ENCODE measurements at regions not wholly inside any gene's neighbourhood (a gene's known extent, or its start where the extent isn't known, plus 50 kb on each side); places are given as distances from the start of the nearest gene placed in this dataset.

DNA sequence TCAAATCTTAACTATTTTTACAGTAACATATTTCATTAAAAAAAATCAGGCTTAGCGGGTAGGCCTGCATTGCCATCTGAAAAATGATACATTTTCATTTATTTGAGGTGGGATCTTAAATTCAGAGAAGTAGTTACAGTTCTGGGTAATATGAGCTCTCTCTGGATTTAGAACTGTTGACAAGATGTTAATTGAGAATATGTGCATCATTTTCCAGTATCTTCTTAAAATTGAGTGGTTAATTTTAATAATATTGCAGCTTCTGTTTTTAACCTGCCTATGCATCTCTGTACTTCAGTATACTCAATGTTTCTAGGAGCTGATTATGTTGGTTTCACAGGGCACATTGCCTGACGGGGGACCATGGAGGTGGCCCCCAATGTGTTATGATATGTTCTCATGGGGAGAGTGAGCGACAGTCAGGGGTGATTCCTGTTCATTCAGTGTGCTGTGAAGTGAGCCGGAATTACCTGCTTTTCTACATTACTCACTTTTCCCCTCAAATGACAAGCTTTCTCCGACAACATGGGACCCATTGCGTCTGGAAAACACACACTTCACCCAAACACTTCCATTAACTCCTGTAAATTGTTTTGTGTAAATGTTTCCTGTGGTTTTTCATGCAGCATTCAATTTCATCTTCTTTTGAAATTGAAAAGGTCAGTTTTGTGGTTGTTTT is 406.2 kb downstream of the MTX2 start:
- no peaks in the 10 kb centered on the region for H3K4me1 Mint-ChIP-seq (ENCODE audit: low read depth, unreplicated experiment)
- no peak overlapping the region for H3K27ac Mint-ChIP-seq (ENCODE audit: unreplicated experiment)
- no peaks in the 10 kb centered on the region for H3K36me3 ChIP-seq (ENCODE audit: control insufficient read depth, insufficient read depth, low read length)
- no peak overlapping the region for H3K4me3 Mint-ChIP-seq (ENCODE audit: unreplicated experiment)
- H3K36me3 Mint-ChIP-seq (ENCODE audit: insufficient read depth, unreplicated experiment): no peaks in the 10 kb centered on the region
- intact Hi-C loops (cut with micrococcal nuclease; ENCODE audit: unreplicated experiment): no loop called here
- no peaks in the 10 kb centered on the region; the same call in 1 of the 2 replicates for H3K27me3 ChIP-seq (replicated peaks; ENCODE audit: control insufficient read depth, insufficient read depth, low read length)
- no peaks in the 10 kb centered on the region for H3K9me3 Mint-ChIP-seq (ENCODE audit: unreplicated experiment)
- H3K4me3 ChIP-seq (ENCODE audit: low read depth, low read length): no peak overlapping the region
- no peaks in the 10 kb centered on the region for H3K4me1 ChIP-seq
- peaks cover 16% of the 10 kb centered on the region for H3K27me3 Mint-ChIP-seq (ENCODE audit: insufficient read depth, unreplicated experiment)
- no peak for DNase-seq
- ChIA-PET POLR2A (no interaction called here), CTCF (no interaction called here)
- no peak for TF ChIP-seq CTCF (IDR thresholded peaks at IDR 0.05; ENCODE audit: insufficient read depth in 1 of 2, low read depth in 1 of 2, low read length in 1 of 2, severe bottlenecking in 1 of 2, unreplicated experiment in 1 of 2)
- no peaks in the 10 kb centered on the region for H3K9me3 ChIP-seq
- BruUV-seq (replicated peaks): no TSS peak

- no peaks in the 10 kb centered on the region for H3K4me1 ChIP-seq
- ChIA-PET CTCF (interaction anchor here (0.6 kb wide), 1 partner anchor 43 kb away, joined by 3 read pairs; no protein-coding TSS in a partner anchor), POLR2A (no interaction called here)
- Mint-ChIP-seq H3K9me3 (ENCODE audit: unreplicated experiment) (no peaks in the 10 kb centered on the region), H3K27ac (ENCODE audit: unreplicated experiment) (no peak overlapping the region), H3K4me1 (ENCODE audit: low read depth, unreplicated experiment) (no peaks in the 10 kb centered on the region), H3K36me3 (ENCODE audit: insufficient read depth, unreplicated experiment) (no peaks in the 10 kb centered on the region), H3K27me3 (ENCODE audit: insufficient read depth, unreplicated experiment) (peaks cover 16% of the 10 kb centered on the region), H3K4me3 (ENCODE audit: unreplicated experiment) (no peak overlapping the region)
- no peak for TF ChIP-seq CTCF (IDR thresholded peaks at IDR 0.05; ENCODE audit: insufficient read depth in 1 of 2, low read depth in 1 of 2, low read length in 1 of 2, severe bottlenecking in 1 of 2, unreplicated experiment in 1 of 2)
- no peak overlapping the region for H3K4me3 ChIP-seq (ENCODE audit: low read depth, low read length)
- H3K9me3 ChIP-seq: no peaks in the 10 kb centered on the region
- intact Hi-C loops (cut with micrococcal nuclease; ENCODE audit: unreplicated experiment): no loop called here
- H3K27me3 ChIP-seq (replicated peaks; ENCODE audit: control insufficient read depth, insufficient read depth, low read length): no peaks in the 10 kb centered on the region; the same call in 1 of the 2 replicates
- BruUV-seq (replicated peaks): no TSS peak
- no peaks in the 10 kb centered on the region for H3K36me3 ChIP-seq (ENCODE audit: control insufficient read depth, insufficient read depth, low read length)
- DNase-seq: no peak
These were observed 408.6 kb downstream of the MTX2 start for GRCh38 chr2:176677746-176678265.

DNA sequence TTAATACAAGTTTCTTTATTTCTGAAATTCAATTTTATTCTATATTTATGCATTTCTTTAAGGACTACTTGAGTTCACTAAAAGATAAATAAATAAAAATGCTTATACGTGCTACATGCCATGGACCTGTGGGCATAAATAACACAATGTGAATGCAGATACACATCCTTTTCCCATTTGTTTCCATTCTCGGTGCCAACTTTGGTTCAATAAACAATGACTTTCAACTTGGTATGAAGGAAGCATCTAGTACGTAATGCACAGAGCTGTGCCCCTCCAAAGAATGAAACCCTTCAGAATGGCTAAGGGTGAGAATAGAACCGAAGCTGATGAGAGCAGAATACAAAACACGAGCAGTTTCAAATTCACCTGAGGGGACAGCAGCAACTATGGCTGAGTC is 409.3 kb downstream of the MTX2 start:
- no peaks in the 10 kb centered on the region for H3K36me3 Mint-ChIP-seq (ENCODE audit: insufficient read depth, unreplicated experiment)
- no peaks in the 10 kb centered on the region for H3K9me3 ChIP-seq
- no peaks in the 10 kb centered on the region for H3K4me1 Mint-ChIP-seq (ENCODE audit: low read depth, unreplicated experiment)
- H3K27me3 Mint-ChIP-seq (ENCODE audit: insufficient read depth, unreplicated experiment): peaks cover 15% of the 10 kb centered on the region
- no peak for DNase-seq
- ChIA-PET POLR2A (no interaction called here), CTCF (no interaction called here)
- peaks cover 4% of the 10 kb centered on the region; the same call in 1 of the 2 replicates for H3K4me1 ChIP-seq
- no peak overlapping the region for H3K4me3 ChIP-seq (ENCODE audit: low read depth, low read length)
- no peak overlapping the region for H3K4me3 Mint-ChIP-seq (ENCODE audit: unreplicated experiment)
- H3K9me3 Mint-ChIP-seq (ENCODE audit: unreplicated experiment): no peaks in the 10 kb centered on the region
- TF ChIP-seq CTCF (IDR thresholded peaks at IDR 0.05; ENCODE audit: insufficient read depth in 1 of 2, low read depth in 1 of 2, low read length in 1 of 2, severe bottlenecking in 1 of 2, unreplicated experiment in 1 of 2): no peak
- H3K36me3 ChIP-seq (ENCODE audit: control insufficient read depth, insufficient read depth, low read length): no peaks in the 10 kb centered on the region
- no peak overlapping the region for H3K27ac Mint-ChIP-seq (ENCODE audit: unreplicated experiment)
- no peaks in the 10 kb centered on the region; the same call in 1 of the 2 replicates for H3K27me3 ChIP-seq (replicated peaks; ENCODE audit: control insufficient read depth, insufficient read depth, low read length)
- BruUV-seq (replicated peaks): no TSS peak
- intact Hi-C loops (cut with micrococcal nuclease; ENCODE audit: unreplicated experiment): no loop called here

All from Caco-2 (cell line).